Upper lobe of left lung (tissue), 4 donors: ENCODE measurements at regions not wholly inside any gene's neighbourhood (a gene's known extent, or its start where the extent isn't known, plus 50 kb on each side); places are given as distances from the start of the nearest gene placed in this dataset.

Experiments
- POLR2A ChIP-seq, 4 donors: fragments of 450-650 bp; IDR thresholded peaks; one replicate each; pipeline ENCODE4 v1.5.1; 2016 to 2017; ENCODE audit warnings: antibody characterized with exemption in 4 of 4, mild to moderate bottlenecking in 2 of 4
- POLR2AphosphoS5 ChIP-seq, 2 donors: sonication (generic); formaldehyde crosslinking; IDR thresholded peaks; one replicate each; pipeline ENCODE4 v1.5.1; 2017; ENCODE audit warnings: antibody characterized with exemption in 2 of 2
- TF ChIP-seq, protein P1 (sequence below), 6 experiments: fragments of 450-650 bp in 4 of 6; fragments of 200-600 bp in 2 of 6; sonication (generic) in 2 of 6; IDR thresholded peaks; one replicate each; pipeline ENCODE4 v1.5.1; 2016 to 2019; ENCODE audit warnings: antibody characterized with exemption in 6 of 6

DNA sequence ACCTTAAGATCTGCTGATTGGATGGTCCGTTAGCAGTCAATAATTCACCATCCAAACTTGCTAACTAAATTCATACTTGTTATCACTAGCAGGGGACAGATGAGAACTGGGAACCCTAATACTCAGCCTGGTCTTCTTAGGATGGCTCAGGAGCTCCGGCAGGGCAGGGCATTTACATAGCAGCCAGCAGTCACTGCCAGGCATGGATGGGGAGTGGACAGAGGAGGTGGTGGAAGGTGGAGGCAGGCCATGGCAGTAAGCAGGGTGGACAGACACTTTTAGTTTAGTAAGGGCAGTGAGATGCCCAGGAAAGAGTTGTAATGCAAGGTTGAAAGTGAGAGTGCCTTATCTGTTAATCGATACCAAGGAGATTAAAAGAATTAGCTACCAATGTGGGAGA, 392.2 kb upstream of the CHST9 start:
- no peak for TF ChIP-seq POLR2A (IDR thresholded peaks at IDR 0.05)
- TF ChIP-seq, protein P1, sequence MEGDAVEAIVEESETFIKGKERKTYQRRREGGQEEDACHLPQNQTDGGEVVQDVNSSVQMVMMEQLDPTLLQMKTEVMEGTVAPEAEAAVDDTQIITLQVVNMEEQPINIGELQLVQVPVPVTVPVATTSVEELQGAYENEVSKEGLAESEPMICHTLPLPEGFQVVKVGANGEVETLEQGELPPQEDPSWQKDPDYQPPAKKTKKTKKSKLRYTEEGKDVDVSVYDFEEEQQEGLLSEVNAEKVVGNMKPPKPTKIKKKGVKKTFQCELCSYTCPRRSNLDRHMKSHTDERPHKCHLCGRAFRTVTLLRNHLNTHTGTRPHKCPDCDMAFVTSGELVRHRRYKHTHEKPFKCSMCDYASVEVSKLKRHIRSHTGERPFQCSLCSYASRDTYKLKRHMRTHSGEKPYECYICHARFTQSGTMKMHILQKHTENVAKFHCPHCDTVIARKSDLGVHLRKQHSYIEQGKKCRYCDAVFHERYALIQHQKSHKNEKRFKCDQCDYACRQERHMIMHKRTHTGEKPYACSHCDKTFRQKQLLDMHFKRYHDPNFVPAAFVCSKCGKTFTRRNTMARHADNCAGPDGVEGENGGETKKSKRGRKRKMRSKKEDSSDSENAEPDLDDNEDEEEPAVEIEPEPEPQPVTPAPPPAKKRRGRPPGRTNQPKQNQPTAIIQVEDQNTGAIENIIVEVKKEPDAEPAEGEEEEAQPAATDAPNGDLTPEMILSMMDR (IDR thresholded peaks at IDR 0.05): no peak
- TF ChIP-seq POLR2AphosphoS5 (IDR thresholded peaks at IDR 0.05): no peak
